ENCODE measurements at regions not wholly inside any gene's neighbourhood (a gene's known extent, or its start where the extent isn't known, plus 50 kb on each side); places are given as distances from the start of the nearest gene placed in this dataset.

- intact Hi-C loops (cut with micrococcal nuclease) (no loop called here), in situ Hi-C loops (cut with MboI) (no loop called here)
- no TSS peak for BruUV-seq (replicated peaks)
- ChIA-PET CTCF (ENCODE audit: low intra/inter-chr PET ratio) (no interaction called here), POLR2A (no interaction called here)
- H2AFZ ChIP-seq (ENCODE audit: low read depth, low read length): no peak overlapping the region
- no peaks in the 10 kb centered on the region for H3K9me3 ChIP-seq (replicated peaks; ENCODE audit: control insufficient read depth, insufficient read depth, low read depth, low read length)
- no peak for ATAC-seq
- no peaks in the 10 kb centered on the region for H3K79me2 ChIP-seq (ENCODE audit: control insufficient read depth, insufficient read depth, low read length)
- DNase-seq (ENCODE audit: extremely low read depth in 1 of 4, low spot score in 3 of 4): no peak
- 0% methylated on average over 5 of the region's 5 CpGs for WGBS (ENCODE audit: insufficient coverage, low coverage, missing lambda C conversion rate)
- no peaks in the 10 kb centered on the region for H3K27me3 ChIP-seq (ENCODE audit: control insufficient read depth in 2 of 2, insufficient read depth in 2 of 2, low read length in 2 of 2)
- no peaks in the 10 kb centered on the region for H4K20me1 ChIP-seq (replicated peaks; ENCODE audit: control insufficient read depth, insufficient read depth, low read length)
- no peaks in the 10 kb centered on the region for H3K9me1 ChIP-seq (ENCODE audit: control insufficient read depth, insufficient read depth, low read length)
- no peak overlapping the region for H3K4me2 ChIP-seq (ENCODE audit: insufficient read depth, low read length)
- no peaks in the 10 kb centered on the region for H3K4me1 ChIP-seq (replicated peaks in 1 of 2; ENCODE audit: control insufficient read depth in 2 of 2, insufficient read depth in 2 of 2, low read length in 2 of 2)
- no peak for TF ChIP-seq ZNF124 (CRISPR knock-in tag; IDR thresholded peaks at IDR 0.05)
- no peak for TF ChIP-seq TRIM25 (IDR thresholded peaks at IDR 0.05; ENCODE audit: borderline replicate concordance)
- no peak for TF ChIP-seq RBM25 (IDR thresholded peaks at IDR 0.05; ENCODE audit: low read depth, low read length, severe bottlenecking)
- no peak for TF ChIP-seq ZNF395 (CRISPR knock-in tag; IDR thresholded peaks at IDR 0.05)
- no peak for TF ChIP-seq ZNF224 (CRISPR knock-in tag; IDR thresholded peaks at IDR 0.05)
- TF ChIP-seq YY1 (IDR thresholded peaks at IDR 0.05; ENCODE audit: borderline replicate concordance in 1 of 3, control insufficient read depth in 1 of 3, extremely low read depth in 1 of 3, insufficient read depth in 3 of 3, insufficient read length in 1 of 3, insufficient replicate concordance in 2 of 3, low read depth in 1 of 3, low read length in 2 of 3): no peak
- FAIRE-seq: no peak
- H3K9ac ChIP-seq (ENCODE audit: insufficient read depth in 1 of 2, low read depth in 2 of 2, low read length in 2 of 2): no peak overlapping the region
- H3K4me3 ChIP-seq: no peak overlapping the region
- no peaks in the 10 kb centered on the region for H3K36me3 ChIP-seq (ENCODE audit: control insufficient read depth, insufficient read depth, low read length)
- H3K27ac ChIP-seq (ENCODE audit: extremely low read depth, low read depth, low read length): no peak overlapping the region
These were observed 79.0 kb upstream of the RGS17 start for GRCh38 chr6:153210083-153210482.
